HepG2 (cell line): ENCODE measurements at regions not wholly inside any gene's neighbourhood (a gene's known extent, or its start where the extent isn't known, plus 50 kb on each side); places are given as distances from the start of the nearest gene placed in this dataset.

ENCODE experiments used
- CTCF ChIP-seq: sonication (generic); formaldehyde crosslinking; IDR thresholded peaks from 2 replicates; pipeline ENCODE4 v1.5.0; 2020; ENCODE audit warnings: mild to moderate bottlenecking, missing genetic modification reagents, moderate library complexity
- ELK4 ChIP-seq: sonication (generic); formaldehyde crosslinking; IDR thresholded peaks from 2 replicates; pipeline ENCODE4 v1.9.0; 2021; ENCODE audit warnings: missing genetic modification reagents, borderline replicate concordance
- NR1H2 ChIP-seq: sonication (generic); formaldehyde crosslinking; IDR thresholded peaks from 2 replicates; pipeline ENCODE4 v1.8.1; 2022; ENCODE audit warnings: low read depth, missing genetic modification reagents, borderline replicate concordance
- POLR2A ChIP-seq, 2 experiments: IDR thresholded peaks; 2 replicates each; pipeline ENCODE4 v1.6.1; 2011; ENCODE audit warnings: low read depth in 2 of 2, low read length in 2 of 2, mild to moderate bottlenecking in 1 of 2, moderate library complexity in 1 of 2; ENCODE audit not compliant: insufficient read depth in 1 of 2

- TF ChIP-seq CTCF (CRISPR knock-in tag): no peak
- no peak for TF ChIP-seq ELK4 (CRISPR knock-in tag)
- TF ChIP-seq NR1H2 (CRISPR knock-in tag): no peak
- no peak for TF ChIP-seq POLR2A (IDR thresholded peaks at IDR 0.05; ENCODE audit: insufficient read depth in 1 of 2, low read depth in 2 of 2, low read length in 2 of 2)
Observed at GRCh38 chr5:86879086-86879485, 261.3 kb downstream of the COX7C start.
